HL-60 (cell line): ENCODE measurements at regions not wholly inside any gene's neighbourhood (a gene's known extent, or its start where the extent isn't known, plus 50 kb on each side); places are given as distances from the start of the nearest gene placed in this dataset.

ENCODE experiments used
- DNase-seq, 2 experiments: peaks; one replicate each; pipeline ENCODE4 v3.0.0-alpha.2; 2010 to 2020; ENCODE audit warnings: low read depth in 1 of 2, low spot score in 1 of 2
- H3K27ac ChIP-seq: fragments of 250-450 bp; sonication (Bioruptor Pico); replicated peaks from 2 replicates; pipeline ENCODE4 v1.5.1; 2020; ENCODE audit warnings: mild to moderate bottlenecking, moderate library complexity
- H3K27me3 ChIP-seq: fragments of 250-450 bp; sonication (Bioruptor Pico); 2 replicates; pipeline ENCODE4 v1.5.1; 2021; ENCODE audit warnings: mild to moderate bottlenecking, moderate library complexity; ENCODE audit not compliant: insufficient read depth, poor library complexity, severe bottlenecking
- H3K4me3 ChIP-seq: replicated peaks from 2 replicates; pipeline ENCODE4 v1.5.1; 2011; ENCODE audit warnings: mild to moderate bottlenecking, control low read depth, low read length; ENCODE audit not compliant: insufficient read depth
- GABPA ChIP-seq: IDR thresholded peaks from 2 replicates; pipeline ENCODE4 v1.6.1; 2012; ENCODE audit warnings: low read depth
- POLR2AphosphoS5 ChIP-seq: IDR thresholded peaks from 2 replicates; pipeline ENCODE4 v1.6.1; 2012; ENCODE audit warnings: low read depth
- SPI1 ChIP-seq: IDR thresholded peaks from 2 replicates; pipeline ENCODE4 v1.6.1; 2012; ENCODE audit warnings: low read depth, mild to moderate bottlenecking, borderline replicate concordance
- TF ChIP-seq, protein P1 (sequence below): IDR thresholded peaks from one replicate; pipeline ENCODE4 v1.5.1; 2011; ENCODE audit warnings: low read length, control low read depth, inconsistent platforms; ENCODE audit not compliant: insufficient read depth
- TF ChIP-seq, protein P2 (sequence below): IDR thresholded peaks from 2 replicates; pipeline ENCODE4 v1.6.1; 2012; ENCODE audit warnings: low read depth; ENCODE audit not compliant: insufficient replicate concordance

DNA sequence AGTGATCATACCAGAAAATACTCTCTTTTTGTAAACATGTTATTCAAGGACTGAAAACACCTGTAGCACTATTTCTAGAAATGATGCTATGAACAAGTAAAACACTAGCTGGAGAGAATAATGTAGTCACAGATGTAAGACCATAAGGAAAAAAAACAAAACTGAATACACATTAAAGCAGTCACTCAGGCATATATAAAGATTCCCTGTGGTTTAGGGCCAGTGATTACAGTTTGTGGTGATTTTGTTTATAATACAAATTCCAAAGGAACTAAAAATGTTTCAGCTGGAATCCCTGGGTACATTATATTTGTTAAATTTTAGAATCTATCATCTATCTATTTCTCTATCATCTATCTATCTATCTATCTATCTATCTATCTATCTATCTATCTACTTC lies 777.8 kb upstream of the FRG1 start:
- Histone ChIP-seq H3K4me3 (no peak overlapping the region), H3K27ac (no peak overlapping the region), H3K27me3 (no peaks in the 10 kb centered on the region)
- no peak for DNase-seq
- TF ChIP-seq, protein P1, sequence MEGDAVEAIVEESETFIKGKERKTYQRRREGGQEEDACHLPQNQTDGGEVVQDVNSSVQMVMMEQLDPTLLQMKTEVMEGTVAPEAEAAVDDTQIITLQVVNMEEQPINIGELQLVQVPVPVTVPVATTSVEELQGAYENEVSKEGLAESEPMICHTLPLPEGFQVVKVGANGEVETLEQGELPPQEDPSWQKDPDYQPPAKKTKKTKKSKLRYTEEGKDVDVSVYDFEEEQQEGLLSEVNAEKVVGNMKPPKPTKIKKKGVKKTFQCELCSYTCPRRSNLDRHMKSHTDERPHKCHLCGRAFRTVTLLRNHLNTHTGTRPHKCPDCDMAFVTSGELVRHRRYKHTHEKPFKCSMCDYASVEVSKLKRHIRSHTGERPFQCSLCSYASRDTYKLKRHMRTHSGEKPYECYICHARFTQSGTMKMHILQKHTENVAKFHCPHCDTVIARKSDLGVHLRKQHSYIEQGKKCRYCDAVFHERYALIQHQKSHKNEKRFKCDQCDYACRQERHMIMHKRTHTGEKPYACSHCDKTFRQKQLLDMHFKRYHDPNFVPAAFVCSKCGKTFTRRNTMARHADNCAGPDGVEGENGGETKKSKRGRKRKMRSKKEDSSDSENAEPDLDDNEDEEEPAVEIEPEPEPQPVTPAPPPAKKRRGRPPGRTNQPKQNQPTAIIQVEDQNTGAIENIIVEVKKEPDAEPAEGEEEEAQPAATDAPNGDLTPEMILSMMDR, result no peak
- no peak for TF ChIP-seq SPI1
- TF ChIP-seq POLR2AphosphoS5, result no peak
- TF ChIP-seq GABPA, result no peak
- TF ChIP-seq, protein P2, sequence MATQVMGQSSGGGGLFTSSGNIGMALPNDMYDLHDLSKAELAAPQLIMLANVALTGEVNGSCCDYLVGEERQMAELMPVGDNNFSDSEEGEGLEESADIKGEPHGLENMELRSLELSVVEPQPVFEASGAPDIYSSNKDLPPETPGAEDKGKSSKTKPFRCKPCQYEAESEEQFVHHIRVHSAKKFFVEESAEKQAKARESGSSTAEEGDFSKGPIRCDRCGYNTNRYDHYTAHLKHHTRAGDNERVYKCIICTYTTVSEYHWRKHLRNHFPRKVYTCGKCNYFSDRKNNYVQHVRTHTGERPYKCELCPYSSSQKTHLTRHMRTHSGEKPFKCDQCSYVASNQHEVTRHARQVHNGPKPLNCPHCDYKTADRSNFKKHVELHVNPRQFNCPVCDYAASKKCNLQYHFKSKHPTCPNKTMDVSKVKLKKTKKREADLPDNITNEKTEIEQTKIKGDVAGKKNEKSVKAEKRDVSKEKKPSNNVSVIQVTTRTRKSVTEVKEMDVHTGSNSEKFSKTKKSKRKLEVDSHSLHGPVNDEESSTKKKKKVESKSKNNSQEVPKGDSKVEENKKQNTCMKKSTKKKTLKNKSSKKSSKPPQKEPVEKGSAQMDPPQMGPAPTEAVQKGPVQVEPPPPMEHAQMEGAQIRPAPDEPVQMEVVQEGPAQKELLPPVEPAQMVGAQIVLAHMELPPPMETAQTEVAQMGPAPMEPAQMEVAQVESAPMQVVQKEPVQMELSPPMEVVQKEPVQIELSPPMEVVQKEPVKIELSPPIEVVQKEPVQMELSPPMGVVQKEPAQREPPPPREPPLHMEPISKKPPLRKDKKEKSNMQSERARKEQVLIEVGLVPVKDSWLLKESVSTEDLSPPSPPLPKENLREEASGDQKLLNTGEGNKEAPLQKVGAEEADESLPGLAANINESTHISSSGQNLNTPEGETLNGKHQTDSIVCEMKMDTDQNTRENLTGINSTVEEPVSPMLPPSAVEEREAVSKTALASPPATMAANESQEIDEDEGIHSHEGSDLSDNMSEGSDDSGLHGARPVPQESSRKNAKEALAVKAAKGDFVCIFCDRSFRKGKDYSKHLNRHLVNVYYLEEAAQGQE, result no peak

DNA sequence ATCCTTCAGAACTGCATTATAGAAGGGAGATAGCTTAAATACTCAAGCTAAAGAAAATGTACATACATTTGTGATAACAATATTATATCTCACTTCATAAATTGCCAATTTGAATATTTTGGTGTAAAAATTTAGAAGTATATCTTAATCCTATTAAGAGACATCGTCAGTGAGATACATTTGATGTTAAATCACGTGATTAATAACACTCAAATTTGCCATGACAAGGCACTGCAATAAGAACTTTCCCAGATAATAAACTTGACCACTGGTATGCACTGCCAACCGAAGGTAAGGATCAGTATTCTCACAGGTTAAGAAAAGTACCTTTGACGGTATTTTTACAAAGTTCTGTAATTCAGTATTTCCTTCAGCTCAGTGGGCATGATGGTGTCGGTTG lies 764.7 kb upstream of the FRG1 start:
- H3K27ac ChIP-seq, result no peak overlapping the region
- no peak for DNase-seq
- no peak for TF ChIP-seq POLR2AphosphoS5
- no peak for TF ChIP-seq GABPA
- TF ChIP-seq SPI1, result no peak
- TF ChIP-seq, protein P1, result no peak
- TF ChIP-seq, protein P2, result no peak
- H3K4me3 ChIP-seq, result no peak overlapping the region
- no peaks in the 10 kb centered on the region for H3K27me3 ChIP-seq

DNA sequence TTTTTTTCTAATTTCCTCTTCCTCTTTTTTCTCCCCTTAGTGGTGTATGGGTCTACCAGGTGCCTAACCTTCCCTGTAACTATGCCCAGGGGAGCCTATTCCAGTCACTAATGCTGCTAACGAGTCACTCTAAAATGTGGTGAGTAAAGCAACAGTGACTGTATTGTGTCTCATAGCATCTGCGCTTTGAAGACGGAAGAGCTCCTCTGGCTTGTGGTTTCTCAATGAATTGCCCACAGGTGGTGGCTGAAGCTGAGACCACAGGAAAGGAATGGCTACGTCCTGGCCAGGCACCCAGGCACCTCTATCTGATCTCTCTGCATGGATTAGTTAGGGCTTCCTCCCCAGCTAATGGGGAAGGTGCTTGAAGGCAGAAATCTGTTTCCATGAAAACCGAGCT lies 763.5 kb upstream of the FRG1 start:
- DNase-seq, result no peak
- Histone ChIP-seq H3K27ac (no peak overlapping the region), H3K27me3 (no peaks in the 10 kb centered on the region), H3K4me3 (no peak overlapping the region)
- TF ChIP-seq SPI1 (no peak), POLR2AphosphoS5 (no peak), GABPA (no peak)
- TF ChIP-seq, protein P1, result no peak
- TF ChIP-seq, protein P2, result no peak
